ENCODE measurements at regions not wholly inside any gene's neighbourhood (a gene's known extent, or its start where the extent isn't known, plus 50 kb on each side); places are given as distances from the start of the nearest gene placed in this dataset.

- intact Hi-C loops (cut with DNase I; ENCODE audit: low total_unique reads), result no loop called here
- no peak overlapping the region for H3K4me3 ChIP-seq
- H3K27me3 ChIP-seq (replicated peaks in 1 of 7), result no peaks in the 10 kb centered on the region
- no peaks in the 10 kb centered on the region for H3K36me3 ChIP-seq
- H3K27ac ChIP-seq, result no peak overlapping the region
- TF ChIP-seq, protein P1, sequence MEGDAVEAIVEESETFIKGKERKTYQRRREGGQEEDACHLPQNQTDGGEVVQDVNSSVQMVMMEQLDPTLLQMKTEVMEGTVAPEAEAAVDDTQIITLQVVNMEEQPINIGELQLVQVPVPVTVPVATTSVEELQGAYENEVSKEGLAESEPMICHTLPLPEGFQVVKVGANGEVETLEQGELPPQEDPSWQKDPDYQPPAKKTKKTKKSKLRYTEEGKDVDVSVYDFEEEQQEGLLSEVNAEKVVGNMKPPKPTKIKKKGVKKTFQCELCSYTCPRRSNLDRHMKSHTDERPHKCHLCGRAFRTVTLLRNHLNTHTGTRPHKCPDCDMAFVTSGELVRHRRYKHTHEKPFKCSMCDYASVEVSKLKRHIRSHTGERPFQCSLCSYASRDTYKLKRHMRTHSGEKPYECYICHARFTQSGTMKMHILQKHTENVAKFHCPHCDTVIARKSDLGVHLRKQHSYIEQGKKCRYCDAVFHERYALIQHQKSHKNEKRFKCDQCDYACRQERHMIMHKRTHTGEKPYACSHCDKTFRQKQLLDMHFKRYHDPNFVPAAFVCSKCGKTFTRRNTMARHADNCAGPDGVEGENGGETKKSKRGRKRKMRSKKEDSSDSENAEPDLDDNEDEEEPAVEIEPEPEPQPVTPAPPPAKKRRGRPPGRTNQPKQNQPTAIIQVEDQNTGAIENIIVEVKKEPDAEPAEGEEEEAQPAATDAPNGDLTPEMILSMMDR (IDR thresholded peaks at IDR 0.05 in 8 of 11, conservative IDR thresholded peaks at IDR 0.05 in 3 of 11), result no peak
- TF ChIP-seq POLR2A (IDR thresholded peaks at IDR 0.05) (no peak), POLR2AphosphoS5 (IDR thresholded peaks at IDR 0.05) (no peak)
- 88 to 97% (median 93%) methylated on average over 1 of the region's 1 CpG for WGBS, 5 donors
- peaks cover 0 to 32% (median 10%) of the 10 kb centered on the region in 8 donors for H3K9me3 ChIP-seq
- DNase-seq, result no peak
- H3K4me1 ChIP-seq, result no peaks in the 10 kb centered on the region
These were observed 1147.1 kb downstream of the CNTNAP5 start for GRCh38 chr2:125172181-125172580.

GRCh38 chr2:125175415-125175814, 1150.3 kb downstream of the CNTNAP5 start:
- TF ChIP-seq, protein P1 (IDR thresholded peaks at IDR 0.05 in 8 of 11, conservative IDR thresholded peaks at IDR 0.05 in 3 of 11), result no peak
- TF ChIP-seq POLR2AphosphoS5 (IDR thresholded peaks at IDR 0.05), result no peak
- no peak for TF ChIP-seq POLR2A (IDR thresholded peaks at IDR 0.05)
- Histone ChIP-seq H3K27me3 (replicated peaks in 1 of 7) (no peaks in the 10 kb centered on the region), H3K4me3 (no peak overlapping the region), H3K9me3 (peaks cover 0 to 32% (median 10%) of the 10 kb centered on the region in 8 donors), H3K36me3 (no peaks in the 10 kb centered on the region), H3K27ac (no peak overlapping the region), H3K4me1 (no peaks in the 10 kb centered on the region)
- no peak for DNase-seq
- 58 to 94% (median 67%) methylated on average over 1 of the region's 1 CpG for WGBS, 5 donors
- intact Hi-C loops (cut with DNase I; ENCODE audit: low total_unique reads), result no loop called here

- no peaks in the 10 kb centered on the region for H3K27me3 ChIP-seq (replicated peaks in 1 of 7)
- no peak overlapping the region for H3K4me3 ChIP-seq
- intact Hi-C loops (cut with DNase I; ENCODE audit: low total_unique reads), result no loop called here
- DNase-seq, result no peak
- WGBS, 5 donors, result 63 to 80% (median 71%) methylated on average over 5 of the region's 5 CpGs
- no peak for TF ChIP-seq POLR2A (IDR thresholded peaks at IDR 0.05)
- no peaks in the 10 kb centered on the region for H3K36me3 ChIP-seq
- H3K9me3 ChIP-seq, result peaks cover 0 to 15% (median 0%) of the 10 kb centered on the region in 8 donors
- H3K27ac ChIP-seq, result no peak overlapping the region
- no peaks in the 10 kb centered on the region for H3K4me1 ChIP-seq
These were observed 1160.7 kb downstream of the CNTNAP5 start for GRCh38 chr2:125185691-125186270.

DNA sequence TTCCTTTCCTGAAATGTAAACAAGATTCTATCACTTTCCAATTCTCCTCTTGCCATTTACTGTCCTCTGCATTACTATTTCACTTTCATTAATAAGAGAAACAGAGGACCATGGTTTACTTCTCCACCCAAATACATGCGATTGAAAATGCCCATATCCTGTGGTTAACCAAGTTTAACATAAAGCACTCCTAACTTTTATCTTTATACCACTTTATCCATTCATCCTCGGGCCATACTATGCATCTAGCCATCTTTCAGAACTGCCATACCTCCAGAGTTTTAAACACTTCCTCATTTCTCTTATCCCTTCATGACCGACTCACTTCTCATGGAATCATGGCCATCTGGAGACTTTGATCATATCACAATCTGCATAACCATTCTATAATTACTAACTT, 1182.3 kb downstream of the CNTNAP5 start:
- Histone ChIP-seq H3K9me3 (peaks cover 0 to 28% (median 5%) of the 10 kb centered on the region in 8 donors), H3K4me1 (no peaks in the 10 kb centered on the region), H3K36me3 (no peaks in the 10 kb centered on the region), H3K27me3 (replicated peaks in 1 of 7) (no peaks in the 10 kb centered on the region), H3K4me3 (no peak overlapping the region), H3K27ac (no peak overlapping the region)
- TF ChIP-seq, protein P1 (IDR thresholded peaks at IDR 0.05 in 8 of 11, conservative IDR thresholded peaks at IDR 0.05 in 3 of 11), result no peak
- no peak for TF ChIP-seq POLR2AphosphoS5 (IDR thresholded peaks at IDR 0.05)
- TF ChIP-seq POLR2A (IDR thresholded peaks at IDR 0.05), result no peak
- DNase-seq, result no peak
- WGBS, 5 donors, result 80 to 92% (median 86%) methylated on average over 3 of the region's 3 CpGs
- intact Hi-C loops (cut with DNase I; ENCODE audit: low total_unique reads), result no loop called here

- no peak for TF ChIP-seq POLR2AphosphoS5 (IDR thresholded peaks at IDR 0.05)
- no peak for TF ChIP-seq POLR2A (IDR thresholded peaks at IDR 0.05)
- TF ChIP-seq, protein P1 (IDR thresholded peaks at IDR 0.05 in 8 of 11, conservative IDR thresholded peaks at IDR 0.05 in 3 of 11), result no peak
- Histone ChIP-seq H3K27ac (no peak overlapping the region), H3K36me3 (no peaks in the 10 kb centered on the region), H3K4me1 (no peaks in the 10 kb centered on the region), H3K4me3 (no peak overlapping the region), H3K9me3 (peaks cover 0 to 70% (median 43%) of the 10 kb centered on the region in 8 donors), H3K27me3 (replicated peaks in 1 of 7) (no peaks in the 10 kb centered on the region)
- intact Hi-C loops (cut with DNase I; ENCODE audit: low total_unique reads), result no loop called here
- DNase-seq, result no peak
These were observed 1191.2 kb downstream of the CNTNAP5 start for GRCh38 chr2:125216321-125216720.

All from spleen (tissue), 11 donors.